ENCODE measurements at regions not wholly inside any gene's neighbourhood (a gene's known extent, or its start where the extent isn't known, plus 50 kb on each side); places are given as distances from the start of the nearest gene placed in this dataset.

GRCh38 chrX:101729986-101730385 is 70.3 kb upstream of the ARMCX2 start:
- TF ChIP-seq CTCF (conservative IDR thresholded peaks at IDR 0.05 in 1 of 2, IDR thresholded peaks at IDR 0.05 in 1 of 2; ENCODE audit: extremely low read depth in 1 of 2, insufficient read depth in 1 of 2, low read depth in 1 of 2, low read length in 2 of 2), result no peak
- no peak for TF ChIP-seq EZH2 (IDR thresholded peaks at IDR 0.05; ENCODE audit: borderline replicate concordance, low read length)
